GM18505 (cell line): ENCODE measurements at regions not wholly inside any gene's neighbourhood (a gene's known extent, or its start where the extent isn't known, plus 50 kb on each side); places are given as distances from the start of the nearest gene placed in this dataset.
"Not testable (repeated sequence)": the region's sequence is repeated elsewhere in the genome, so short reads cannot be mapped to it uniquely, and the experiment has no call there.

Source experiments
- ATAC-seq: cut with Tn5 transposase; IDR thresholded peaks from one replicate; pipeline ENCODE4 v1.9.1; 2021; ENCODE audit not compliant: unreplicated experiment
- POLR2A ChIP-seq: IDR thresholded peaks from 4 replicates; pipeline ENCODE4 v1.6.1; 2011; ENCODE audit warnings: borderline replicate concordance; ENCODE audit not compliant: insufficient read depth, insufficient read length; ENCODE audit errors: extremely low read depth

GRCh38 chr5:1643651-1644392 lies 120.1 kb upstream of the LPCAT1 start:
- TF ChIP-seq POLR2A: no peak
- ATAC-seq: no peak

GRCh38 chr5:1642621-1643061 lies 118.9 kb upstream of the LPCAT1 start:
- no peak for ATAC-seq
- TF ChIP-seq POLR2A: no peak

- TF ChIP-seq POLR2A: no peak
- ATAC-seq: no peak
These were observed 118.5 kb upstream of the LPCAT1 start for GRCh38 chr5:1642221-1642620.

- no peak for TF ChIP-seq POLR2A
- peak; percentile 46 for ATAC-seq
These were observed 117.9 kb upstream of the LPCAT1 start for GRCh38 chr5:1641560-1642166.

GRCh38 chr5:1641041-1641440 lies 117.3 kb upstream of the LPCAT1 start:
- no peak for TF ChIP-seq POLR2A
- no peak for ATAC-seq

GRCh38 chr5:1640421-1640881 lies 116.7 kb upstream of the LPCAT1 start:
- TF ChIP-seq POLR2A: no peak
- ATAC-seq: no peak

- no peak for ATAC-seq
These were observed 116.0 kb upstream of the LPCAT1 start for GRCh38 chr5:1639757-1640156.

GRCh38 chr5:1638658-1639400 lies 115.1 kb upstream of the LPCAT1 start:
- no peak for ATAC-seq
- TF ChIP-seq POLR2A: no peak

More at GRCh38 chr5:1639757-1640156, 116.0 kb upstream of the LPCAT1 start:
- no peak for TF ChIP-seq POLR2A

- ATAC-seq: no peak
- TF ChIP-seq POLR2A: no peak
These were observed 114.1 kb upstream of the LPCAT1 start for GRCh38 chr5:1637639-1638481.

GRCh38 chr5:1636981-1637638 lies 113.3 kb upstream of the LPCAT1 start:
- no peak for TF ChIP-seq POLR2A
- no peak for ATAC-seq

GRCh38 chr5:1636208-1636770 lies 112.5 kb upstream of the LPCAT1 start:
- ATAC-seq: not testable (repeated sequence)

- ATAC-seq: not testable (repeated sequence)
These were observed 111.7 kb upstream of the LPCAT1 start for GRCh38 chr5:1635477-1635876.

GRCh38 chr5:1634337-1634661 lies 110.5 kb upstream of the LPCAT1 start:
- ATAC-seq: no peak
- no peak for TF ChIP-seq POLR2A
